Omental fat pad (tissue), 3 donors: ENCODE measurements at regions not wholly inside any gene's neighbourhood (a gene's known extent, or its start where the extent isn't known, plus 50 kb on each side); places are given as distances from the start of the nearest gene placed in this dataset.

Experiments used
- ATAC-seq: fragments of 150-250 bp; one replicate; pipeline ENCODE4 v1.9.1; 2016; ENCODE audit warnings: mild to moderate bottlenecking, moderate library complexity; ENCODE audit not compliant: low FRiP score
- DNase-seq: peaks from one replicate; pipeline ENCODE4 v3.0.0-alpha.2; 2019; ENCODE audit warnings: low spot score
- CTCF ChIP-seq, 3 donors: fragments of 450-650 bp; IDR thresholded peaks; one replicate each; pipeline ENCODE4 v1.5.1; 2016 to 2017; ENCODE audit warnings: antibody characterized with exemption in 3 of 3, mild to moderate bottlenecking in 3 of 3, moderate library complexity in 2 of 3

GRCh38 chr4:177006331-177006730, 213.6 kb upstream of the VEGFC start:
- no peak for TF ChIP-seq CTCF (IDR thresholded peaks at IDR 0.05)
- DNase-seq (no peak), ATAC-seq (no peak)

GRCh38 chr4:177008071-177008835, 215.5 kb upstream of the VEGFC start:
- no peak for ATAC-seq
- TF ChIP-seq CTCF (IDR thresholded peaks at IDR 0.05), result no peak

GRCh38 chr4:177008836-177009501, 216.2 kb upstream of the VEGFC start:
- DNase-seq, result no peak
- no peak for ATAC-seq
- TF ChIP-seq CTCF (IDR thresholded peaks at IDR 0.05), result no peak

More at GRCh38 chr4:177008071-177008835, 215.5 kb upstream of the VEGFC start:
- no peak for DNase-seq

GRCh38 chr4:177010418-177010817, 217.7 kb upstream of the VEGFC start:
- ATAC-seq (no peak), DNase-seq (no peak)
- TF ChIP-seq CTCF (IDR thresholded peaks at IDR 0.05), result no peak

GRCh38 chr4:177012918-177013545, 220.3 kb upstream of the VEGFC start:
- no peak for ATAC-seq
- DNase-seq, result no peak
- no peak for TF ChIP-seq CTCF (IDR thresholded peaks at IDR 0.05)

GRCh38 chr4:177016541-177017141, 223.9 kb upstream of the VEGFC start:
- TF ChIP-seq CTCF (IDR thresholded peaks at IDR 0.05), result no peak
- DNase-seq (no peak), ATAC-seq (no peak)
